ENCODE measurements at regions not wholly inside any gene's neighbourhood (a gene's known extent, or its start where the extent isn't known, plus 50 kb on each side); places are given as distances from the start of the nearest gene placed in this dataset.

DNA sequence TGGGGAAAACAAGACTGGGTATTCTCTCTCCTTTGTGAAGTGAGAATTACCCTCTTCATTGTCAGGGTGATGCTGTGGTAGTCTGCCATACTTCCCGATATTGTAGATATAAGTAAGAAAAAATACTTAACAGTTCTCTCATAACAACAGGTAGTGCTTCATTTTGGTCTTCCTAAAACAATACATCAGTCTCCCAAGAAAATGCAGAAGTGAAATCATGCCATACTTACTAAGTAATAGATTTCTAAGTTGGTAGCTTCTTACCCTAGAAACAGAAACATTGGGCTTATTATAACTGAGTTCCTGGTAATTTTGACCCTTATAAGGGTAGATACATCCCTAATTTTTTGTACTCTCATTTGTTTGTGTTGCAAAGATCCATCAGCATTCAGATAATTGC lies 460.7 kb upstream of the DCC start:
- TF ChIP-seq, protein P1, sequence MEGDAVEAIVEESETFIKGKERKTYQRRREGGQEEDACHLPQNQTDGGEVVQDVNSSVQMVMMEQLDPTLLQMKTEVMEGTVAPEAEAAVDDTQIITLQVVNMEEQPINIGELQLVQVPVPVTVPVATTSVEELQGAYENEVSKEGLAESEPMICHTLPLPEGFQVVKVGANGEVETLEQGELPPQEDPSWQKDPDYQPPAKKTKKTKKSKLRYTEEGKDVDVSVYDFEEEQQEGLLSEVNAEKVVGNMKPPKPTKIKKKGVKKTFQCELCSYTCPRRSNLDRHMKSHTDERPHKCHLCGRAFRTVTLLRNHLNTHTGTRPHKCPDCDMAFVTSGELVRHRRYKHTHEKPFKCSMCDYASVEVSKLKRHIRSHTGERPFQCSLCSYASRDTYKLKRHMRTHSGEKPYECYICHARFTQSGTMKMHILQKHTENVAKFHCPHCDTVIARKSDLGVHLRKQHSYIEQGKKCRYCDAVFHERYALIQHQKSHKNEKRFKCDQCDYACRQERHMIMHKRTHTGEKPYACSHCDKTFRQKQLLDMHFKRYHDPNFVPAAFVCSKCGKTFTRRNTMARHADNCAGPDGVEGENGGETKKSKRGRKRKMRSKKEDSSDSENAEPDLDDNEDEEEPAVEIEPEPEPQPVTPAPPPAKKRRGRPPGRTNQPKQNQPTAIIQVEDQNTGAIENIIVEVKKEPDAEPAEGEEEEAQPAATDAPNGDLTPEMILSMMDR (IDR thresholded peaks at IDR 0.05), result no peak
- TF ChIP-seq POLR2A (IDR thresholded peaks at IDR 0.05), result no peak
- no peak for TF ChIP-seq POLR2AphosphoS5 (IDR thresholded peaks at IDR 0.05)

All from stomach (tissue), 4 donors.